Muscle layer of colon (tissue), 2 donors: ENCODE measurements at regions not wholly inside any gene's neighbourhood (a gene's known extent, or its start where the extent isn't known, plus 50 kb on each side); places are given as distances from the start of the nearest gene placed in this dataset.

Source experiments
- H3K27ac ChIP-seq: one replicate; pipeline ENCODE4 v1.7.0; 2013; ENCODE audit warnings: low read depth, mild to moderate bottlenecking, low read length, moderate library complexity
- H3K27me3 ChIP-seq, 2 donors: one replicate each; pipeline ENCODE4 v1.7.0; 2013; ENCODE audit warnings: low read length in 2 of 2, mild to moderate bottlenecking in 2 of 2; ENCODE audit not compliant: insufficient read depth in 2 of 2, control insufficient read depth in 1 of 2
- H3K36me3 ChIP-seq: one replicate; pipeline ENCODE4 v1.7.0; 2013; ENCODE audit warnings: mild to moderate bottlenecking, low read length; ENCODE audit not compliant: insufficient read depth
- H3K4me1 ChIP-seq: one replicate; pipeline ENCODE4 v1.7.0; 2013; ENCODE audit warnings: mild to moderate bottlenecking, low read length; ENCODE audit not compliant: insufficient read depth
- H3K4me3 ChIP-seq, 2 donors: one replicate each; pipeline ENCODE4 v1.7.0; 2013; ENCODE audit warnings: low read length in 2 of 2, low read depth in 1 of 2, mild to moderate bottlenecking in 1 of 2, moderate library complexity in 1 of 2
- H3K9ac ChIP-seq: one replicate; pipeline ENCODE4 v1.7.0; 2013; ENCODE audit warnings: low read length
- H3K9me3 ChIP-seq: one replicate; pipeline ENCODE4 v1.7.0; 2013; ENCODE audit warnings: mild to moderate bottlenecking, low read length
- donor health status: abdominal sarcoma.
- donor health status: Adenocarcinoma of cecum.

DNA sequence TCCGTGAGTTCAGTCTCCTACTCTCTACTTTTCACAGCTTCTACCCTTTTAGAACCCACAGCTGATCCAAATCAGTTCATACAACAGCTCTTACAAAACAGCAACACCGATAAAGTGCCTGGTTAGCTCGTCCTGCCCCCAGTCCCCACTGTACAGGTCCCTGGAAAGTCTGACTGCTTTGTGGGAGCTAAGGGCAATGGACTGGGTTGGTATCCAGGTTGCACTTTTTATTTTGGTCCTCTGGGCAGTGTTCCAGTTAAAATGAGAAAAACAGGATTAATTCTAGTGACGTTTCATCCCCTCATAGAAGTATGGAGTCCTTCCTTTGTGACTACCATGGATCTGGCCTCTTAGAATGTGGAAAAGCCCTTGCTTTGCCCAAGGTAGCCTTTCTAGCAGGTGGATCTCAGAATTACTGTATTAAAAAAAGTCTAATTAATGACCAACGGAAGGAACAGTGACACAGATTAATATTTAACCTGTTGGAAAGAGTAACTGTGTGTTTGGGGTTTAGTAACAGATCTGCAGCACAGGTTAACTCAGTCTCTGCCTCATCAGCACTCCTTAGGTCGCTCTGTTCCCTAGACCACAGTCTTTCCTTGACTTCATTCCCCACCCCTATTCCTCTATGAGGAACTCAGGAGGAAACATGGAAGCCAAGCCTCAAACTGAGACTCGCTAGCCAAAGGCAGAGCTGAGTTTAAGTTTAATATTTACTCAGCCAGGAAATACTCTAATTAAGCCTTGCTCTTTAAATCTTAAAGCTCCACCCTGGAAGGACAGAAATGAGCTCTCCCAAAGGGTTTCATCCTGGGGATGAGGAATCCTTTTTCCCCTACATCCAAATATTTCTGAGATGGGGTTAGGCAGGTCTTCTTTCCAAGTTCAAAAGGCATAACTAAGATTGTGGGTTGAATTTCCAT lies 52.8 kb upstream of the ITGA6 start:
- Histone ChIP-seq H3K9me3 (no peaks in the 10 kb centered on the region), H3K4me3 (no peak overlapping the region), H3K36me3 (no peaks in the 10 kb centered on the region), H3K27ac (no peak overlapping the region), H3K27me3 (no peaks in the 10 kb centered on the region), H3K4me1 (no peaks in the 10 kb centered on the region), H3K9ac (no peak overlapping the region)

DNA sequence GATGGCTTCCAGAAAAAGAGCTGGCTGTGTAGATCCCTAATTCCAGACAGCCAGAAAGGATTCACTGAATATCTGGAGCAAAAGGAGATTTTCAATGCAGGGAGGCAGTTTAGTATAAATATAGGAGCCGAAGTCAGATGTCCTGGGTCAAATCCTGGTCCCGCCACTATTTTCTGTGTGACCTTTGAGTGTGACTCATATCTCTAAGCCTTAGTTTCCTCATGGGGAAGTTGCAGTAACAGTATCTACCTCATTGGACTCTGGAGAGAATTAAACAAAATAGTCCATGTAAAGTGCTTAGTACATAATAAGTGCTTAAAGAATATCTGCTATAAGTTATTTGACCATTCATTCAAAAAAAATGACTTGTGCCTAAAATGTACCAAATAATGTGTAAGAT lies 52.1 kb upstream of the ITGA6 start:
- Histone ChIP-seq H3K36me3 (no peaks in the 10 kb centered on the region), H3K27me3 (no peaks in the 10 kb centered on the region), H3K27ac (no peak overlapping the region), H3K9ac (no peak overlapping the region), H3K4me3 (no peak overlapping the region), H3K4me1 (no peaks in the 10 kb centered on the region), H3K9me3 (no peaks in the 10 kb centered on the region)

DNA sequence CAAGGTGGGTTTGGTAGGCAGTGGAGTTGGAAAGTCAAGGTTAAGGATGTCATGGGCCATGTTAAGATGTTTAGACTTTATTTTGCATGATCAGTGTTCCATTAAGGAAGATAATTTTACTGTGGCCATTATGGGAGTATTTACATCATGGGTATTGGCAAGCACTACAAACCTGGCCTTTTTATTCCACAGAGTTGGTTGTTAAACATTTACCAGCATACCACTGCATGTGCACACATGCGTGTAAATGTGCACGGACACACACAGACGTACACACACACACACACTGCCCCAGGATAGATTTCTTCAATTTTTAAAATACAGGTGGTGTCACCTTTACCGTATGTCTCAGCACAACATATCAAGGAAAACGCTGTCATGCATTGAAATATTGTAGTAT lies 51.4 kb upstream of the ITGA6 start:
- no peak overlapping the region for H3K4me3 ChIP-seq
- H3K9ac ChIP-seq, result no peak overlapping the region
- H3K27ac ChIP-seq, result no peak overlapping the region
- H3K9me3 ChIP-seq, result no peaks in the 10 kb centered on the region
- no peaks in the 10 kb centered on the region for H3K4me1 ChIP-seq
- H3K36me3 ChIP-seq, result no peaks in the 10 kb centered on the region
- H3K27me3 ChIP-seq, result no peaks in the 10 kb centered on the region

DNA sequence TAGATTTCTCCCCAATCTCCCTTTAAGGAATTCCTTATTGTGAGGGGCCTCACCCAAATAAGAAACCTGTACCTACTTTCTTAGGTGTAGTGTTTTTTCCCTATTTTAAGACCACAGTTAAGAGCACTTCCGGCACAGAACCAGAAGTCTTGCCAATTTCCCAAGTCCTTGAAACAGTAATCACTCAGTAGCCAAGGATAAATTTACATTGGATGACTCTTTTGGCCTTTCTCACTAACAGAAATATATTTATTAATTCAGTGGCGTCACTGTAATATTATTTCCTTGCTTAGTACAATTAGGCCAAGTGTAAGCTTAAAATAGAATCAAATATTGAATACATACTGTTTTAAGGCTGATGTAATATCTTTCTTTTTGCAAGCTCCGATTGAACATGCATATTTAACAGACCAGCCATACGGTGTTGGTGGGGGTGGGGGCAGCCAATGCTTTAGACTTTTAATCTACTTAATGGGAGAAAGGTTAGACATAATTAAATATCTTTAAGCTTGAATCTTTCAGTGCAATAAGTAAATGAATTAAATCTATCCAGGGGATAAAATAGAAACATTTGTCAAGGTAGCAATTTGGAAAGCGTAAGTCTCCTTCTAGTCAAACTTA lies 50.8 kb upstream of the ITGA6 start:
- no peak overlapping the region for H3K27ac ChIP-seq

DNA sequence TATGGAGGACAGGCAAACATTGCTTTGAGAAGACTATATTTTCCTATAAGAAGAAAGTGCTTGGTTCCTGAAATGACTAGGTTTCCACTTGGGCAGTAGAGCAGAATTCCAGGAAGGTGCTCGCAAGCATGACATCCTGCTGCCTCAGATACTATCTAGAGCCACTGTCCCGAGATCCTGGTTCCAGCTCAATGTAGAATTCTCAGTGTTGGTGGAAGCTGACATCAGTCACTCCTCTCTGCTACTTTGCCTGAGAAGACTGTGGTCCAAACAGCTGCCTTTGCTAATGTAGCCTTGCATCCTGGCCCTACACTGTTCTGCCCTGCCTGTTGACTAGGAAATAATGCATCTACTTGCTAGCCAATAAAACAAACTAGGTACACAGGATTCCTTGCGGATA lies 50.0 kb upstream of the ITGA6 start:
- Histone ChIP-seq H3K36me3 (no peaks in the 10 kb centered on the region), H3K4me3 (no peak overlapping the region), H3K4me1 (no peaks in the 10 kb centered on the region), H3K9me3 (no peaks in the 10 kb centered on the region), H3K9ac (no peak overlapping the region), H3K27me3 (no peaks in the 10 kb centered on the region), H3K27ac (no peak overlapping the region)

More for the DNA sequence above, 50.8 kb upstream of the ITGA6 start:
- Histone ChIP-seq H3K4me1 (no peaks in the 10 kb centered on the region), H3K9me3 (no peaks in the 10 kb centered on the region), H3K9ac (no peak overlapping the region), H3K27me3 (no peaks in the 10 kb centered on the region), H3K36me3 (no peaks in the 10 kb centered on the region), H3K4me3 (no peak overlapping the region)
